NCI-H510A treated with DMSO at 0.1 percent for 48 hours (cell line): ENCODE measurements at regions not wholly inside any gene's neighbourhood (a gene's known extent, or its start where the extent isn't known, plus 50 kb on each side); places are given as distances from the start of the nearest gene placed in this dataset.

ENCODE experiments used
- DNase-seq: peaks from one replicate; lab custom pipeline; 2025; lab: John Stamatoyannopoulos, UW

DNA sequence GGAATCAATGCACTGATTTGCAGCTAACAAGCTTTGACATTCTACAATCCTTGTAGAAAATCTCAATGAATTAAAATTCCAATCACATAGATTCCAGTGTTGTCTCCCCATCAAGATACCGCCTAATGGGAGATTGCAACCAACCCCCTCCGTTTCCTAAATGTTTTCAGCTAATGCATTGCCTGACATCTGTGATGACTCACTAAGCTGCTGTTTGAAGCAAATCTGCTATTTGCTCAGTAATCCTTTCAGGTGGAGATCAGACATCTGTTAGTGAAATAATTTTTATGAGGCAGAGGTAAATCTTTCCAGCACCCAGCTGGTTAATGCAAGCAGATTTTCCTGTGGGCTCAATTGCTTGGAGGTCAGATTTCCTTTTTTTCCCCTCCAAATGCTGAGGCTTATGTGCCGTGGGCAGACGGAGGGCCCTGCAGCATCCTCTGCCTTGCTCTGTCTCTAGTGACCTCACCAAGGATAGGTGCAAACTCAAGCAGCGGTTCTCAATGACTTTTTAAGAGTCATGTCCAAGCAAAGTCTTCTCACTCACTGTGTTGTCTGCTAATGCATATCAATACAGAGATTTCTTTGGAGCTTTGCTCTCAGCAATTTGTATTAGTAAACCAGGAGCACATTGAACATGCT is 91.1 kb upstream of the RAB3GAP2 start:
- DNase-seq = no peak

- DNase-seq = no peak
These were observed 85.0 kb upstream of the RAB3GAP2 start for GRCh38 chr1:220356981-220357850.

- no peak for DNase-seq
These were observed 81.2 kb upstream of the RAB3GAP2 start for GRCh38 chr1:220353229-220354012.

DNA sequence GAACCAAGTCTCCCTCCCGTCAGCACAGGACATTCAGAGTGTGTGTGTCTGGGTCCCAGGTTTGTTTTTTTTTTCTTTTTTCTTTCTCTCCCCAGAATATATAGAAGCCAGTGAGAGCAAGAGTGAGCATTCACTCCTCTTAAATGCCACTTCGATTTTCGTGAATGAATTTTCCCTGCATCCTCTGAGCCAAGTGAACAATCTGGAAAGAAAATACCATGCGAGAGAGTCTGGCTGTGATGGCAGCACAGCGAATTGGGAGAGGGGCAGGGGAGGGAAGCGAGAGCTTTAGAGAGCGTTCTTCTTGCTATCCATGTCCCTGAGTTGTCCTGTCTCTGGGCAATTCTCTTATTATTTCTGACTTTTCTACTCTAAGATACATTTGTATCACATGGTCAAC is 76.0 kb upstream of the RAB3GAP2 start:
- no peak for DNase-seq

DNA sequence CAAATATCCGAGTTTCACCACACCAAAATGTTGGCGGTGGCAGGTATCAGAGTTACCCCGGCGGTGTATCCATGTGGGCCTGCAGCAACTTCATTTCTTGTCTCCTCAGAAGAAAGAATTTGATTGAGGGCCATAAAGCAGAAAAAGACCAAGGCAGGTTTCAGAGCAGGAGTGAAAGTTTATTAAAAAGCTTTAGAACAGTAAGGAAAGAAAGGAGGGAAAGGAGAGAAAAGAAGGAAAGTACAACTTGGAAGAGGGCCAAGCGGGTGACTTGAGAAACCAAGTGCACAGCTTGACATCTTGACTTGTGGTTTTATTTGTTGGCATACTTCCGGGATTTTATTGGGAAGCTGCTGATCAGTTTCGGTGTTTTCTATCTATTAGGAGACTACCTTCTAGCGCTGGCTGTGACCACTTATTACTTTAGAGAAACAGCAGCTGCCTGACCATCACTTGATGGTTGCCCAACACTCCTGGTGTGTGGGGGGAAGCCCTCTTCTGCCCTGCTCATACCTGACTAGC is 75.5 kb upstream of the RAB3GAP2 start:
- peak; percentile 7 for DNase-seq

- no peak for DNase-seq
These were observed 72.5 kb upstream of the RAB3GAP2 start for GRCh38 chr1:220344745-220345144.

DNA sequence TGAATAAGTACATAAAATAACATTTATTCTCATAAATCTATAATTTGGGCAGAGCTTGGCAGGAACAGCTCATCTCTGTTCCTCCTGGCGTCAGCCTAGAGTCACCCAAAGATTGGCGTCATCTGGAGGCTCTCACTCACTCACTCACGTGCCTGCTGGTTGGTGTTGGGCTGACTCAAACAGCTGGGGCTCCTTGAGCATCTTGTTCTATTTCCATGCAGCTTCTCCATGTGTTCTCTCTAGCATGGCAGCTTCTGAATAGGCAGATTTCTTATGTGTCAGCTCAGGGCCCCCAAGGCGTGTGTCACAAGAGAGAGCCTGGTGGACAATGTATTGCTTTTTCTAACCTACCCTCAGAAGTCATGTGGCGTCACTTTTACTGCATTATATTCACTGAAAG is 70.6 kb upstream of the RAB3GAP2 start:
- no peak for DNase-seq

- DNase-seq = no peak
These were observed 68.9 kb upstream of the RAB3GAP2 start for GRCh38 chr1:220341126-220341525.

- no peak for DNase-seq
These were observed 67.3 kb upstream of the RAB3GAP2 start for GRCh38 chr1:220339581-220339980.

DNA sequence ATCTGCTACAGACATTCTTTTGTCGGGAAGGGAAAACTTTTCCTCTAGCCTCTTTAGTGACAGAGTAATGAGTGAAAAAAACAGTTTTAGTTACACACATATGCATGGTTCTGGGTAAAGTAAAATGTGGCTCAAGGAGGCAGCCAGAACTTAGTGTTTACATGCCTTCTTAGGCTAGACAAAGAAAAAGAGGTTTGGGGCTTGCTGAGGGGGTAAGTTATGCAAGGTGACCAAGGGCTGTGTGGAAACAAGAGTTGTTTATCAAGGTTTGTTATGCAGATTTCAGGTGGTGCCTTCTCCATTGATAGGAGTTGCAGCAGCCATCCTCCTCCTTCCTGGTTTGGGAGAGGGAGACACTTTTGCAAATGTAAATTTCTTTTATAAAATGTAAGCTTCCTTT is 66.5 kb upstream of the RAB3GAP2 start:
- no peak for DNase-seq

DNA sequence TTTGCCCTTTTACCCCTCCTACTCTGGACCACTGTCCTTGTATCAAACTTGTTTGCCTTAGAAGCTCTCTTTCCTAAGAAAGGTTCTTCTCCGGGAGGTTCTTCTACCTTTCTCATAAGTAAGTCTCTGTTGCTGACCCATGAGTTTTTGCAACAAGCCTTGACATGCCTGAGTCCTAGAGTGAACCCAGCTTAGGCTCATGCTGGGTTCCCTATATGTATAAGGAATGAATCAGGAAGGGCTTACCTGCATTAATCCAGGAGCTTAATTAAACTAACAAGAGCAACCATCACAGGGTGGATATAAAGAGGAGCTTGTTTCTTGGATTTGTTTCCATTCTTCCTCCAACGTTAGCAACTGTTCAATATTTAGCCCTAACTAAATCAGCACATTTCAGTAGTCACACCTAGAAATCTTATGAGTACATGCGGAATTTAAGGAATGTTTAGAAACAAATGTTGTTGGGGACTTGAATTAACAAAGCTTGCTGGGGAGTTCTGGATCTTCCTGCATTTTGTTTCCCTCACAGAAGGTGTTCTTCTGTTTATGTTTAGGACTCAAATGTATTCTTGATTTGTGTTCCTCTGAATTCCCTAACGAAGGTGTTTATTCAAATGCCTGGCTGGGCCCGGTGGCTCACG is 64.3 kb upstream of the RAB3GAP2 start:
- no peak for DNase-seq

DNA sequence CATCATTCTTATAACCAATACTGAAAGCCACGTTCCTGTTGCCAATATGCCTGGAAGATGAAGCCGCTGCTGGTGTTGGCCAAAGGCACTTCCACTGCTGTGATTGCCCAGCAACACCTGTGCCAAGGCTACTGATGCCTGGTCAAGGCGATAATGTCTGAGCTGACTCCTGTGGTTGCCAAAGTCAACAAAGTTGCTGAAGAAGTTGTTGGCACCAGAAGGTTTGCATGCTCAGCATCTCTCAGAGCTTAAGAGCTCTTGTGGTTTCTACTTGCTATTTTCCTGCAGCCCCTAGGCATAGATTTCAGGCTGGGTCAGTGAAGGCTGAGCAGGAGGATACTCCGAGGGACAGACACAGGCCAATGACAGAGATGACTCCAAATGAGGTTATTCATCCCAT is 63.4 kb upstream of the RAB3GAP2 start:
- DNase-seq = peak; percentile 33

- no peak for DNase-seq
These were observed 59.1 kb upstream of the RAB3GAP2 start for GRCh38 chr1:220331318-220331717.

DNA sequence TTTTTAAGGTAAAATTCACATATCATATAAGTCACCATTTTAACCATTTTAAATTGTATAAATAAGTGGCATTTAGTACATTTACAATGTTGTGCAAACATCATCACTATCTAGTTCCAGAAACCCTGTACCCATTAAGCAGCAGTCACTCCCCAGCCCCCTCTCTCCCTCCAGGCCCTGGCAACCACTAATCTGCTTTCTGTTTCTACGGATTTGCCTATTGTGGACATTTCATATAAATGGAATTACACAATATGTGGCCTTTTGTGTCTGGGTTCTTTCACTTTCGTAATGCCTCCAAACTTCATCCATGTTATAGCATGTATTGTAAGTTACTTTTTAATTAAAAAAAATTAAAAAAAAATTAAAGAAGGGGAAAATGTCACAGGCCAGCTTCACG is 58.0 kb upstream of the RAB3GAP2 start:
- DNase-seq = no peak

GRCh38 chr1:220327106-220327505 is 54.9 kb upstream of the RAB3GAP2 start:
- DNase-seq = no peak

DNA sequence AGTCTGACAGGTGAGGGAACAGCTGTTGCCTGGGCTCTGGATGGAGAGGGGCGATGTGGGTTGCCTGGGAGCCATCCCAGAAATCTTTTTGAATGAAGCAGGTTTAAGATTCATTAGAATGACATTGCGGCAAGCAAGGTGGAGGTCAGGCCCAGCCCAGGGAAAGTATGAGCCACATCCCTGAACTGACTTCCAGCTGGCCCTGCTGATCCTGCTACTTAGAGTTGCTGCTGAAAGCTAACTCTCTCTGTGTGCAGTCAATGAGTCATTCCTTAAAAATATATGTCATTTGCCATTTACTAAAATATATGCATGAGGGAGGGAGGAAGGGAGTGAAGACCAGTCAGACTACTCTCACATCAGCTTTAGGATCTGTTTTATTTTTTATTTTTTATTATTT is 54.3 kb upstream of the RAB3GAP2 start:
- no peak for DNase-seq

DNA sequence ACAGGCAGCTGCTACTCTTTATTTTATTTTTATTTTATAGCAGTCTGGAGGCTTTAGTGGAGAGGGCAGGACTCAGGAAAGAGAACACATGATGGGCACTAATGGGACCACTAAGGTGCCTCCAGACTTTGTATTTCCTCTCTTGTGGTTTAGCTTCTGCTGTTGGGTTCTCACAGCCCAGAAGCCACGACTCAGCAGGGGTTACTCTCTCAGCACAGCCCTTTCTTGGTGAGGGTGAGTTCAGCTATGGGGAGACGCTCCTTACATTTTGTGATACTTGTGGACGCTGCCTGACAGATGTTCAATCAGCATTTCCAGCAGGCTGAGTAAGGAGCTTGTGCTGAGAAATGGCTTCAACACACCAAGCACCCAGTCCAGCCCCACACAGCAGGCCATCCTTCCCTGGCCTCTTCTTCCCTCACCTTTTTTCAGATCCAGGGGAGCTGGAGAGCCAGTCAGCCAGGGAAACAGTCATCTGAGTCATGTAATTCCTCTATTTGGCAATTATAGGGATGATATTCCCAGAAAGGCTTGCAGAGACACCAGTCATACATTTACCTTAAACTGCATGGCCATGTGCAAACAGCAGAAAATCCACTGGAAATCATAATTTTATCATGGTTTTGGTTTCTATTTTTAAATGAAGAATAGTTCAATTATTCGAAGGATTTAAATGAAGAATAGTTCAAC is 53.2 kb upstream of the RAB3GAP2 start:
- DNase-seq = no peak

GRCh38 chr1:220323717-220324116 is 51.5 kb upstream of the RAB3GAP2 start:
- DNase-seq = no peak

DNA sequence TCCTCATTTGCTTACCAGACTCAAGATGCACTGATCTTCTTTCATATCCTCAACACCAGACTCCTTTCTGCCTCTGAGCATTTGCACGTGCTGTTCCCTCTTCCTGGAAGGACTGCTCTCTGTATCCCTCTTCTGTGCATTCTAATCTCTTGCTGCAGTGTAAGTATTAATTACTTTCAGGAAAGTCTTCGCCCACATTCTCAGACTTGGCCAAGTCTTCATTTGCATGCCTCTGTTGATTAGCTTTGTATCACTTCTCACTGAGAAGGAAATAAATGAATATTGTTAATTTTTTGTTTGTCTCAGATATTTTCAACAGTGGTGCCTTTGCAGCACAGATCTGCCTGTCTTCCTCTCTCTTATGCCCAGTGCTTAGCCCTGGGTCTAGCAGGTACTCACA is 50.3 kb upstream of the RAB3GAP2 start:
- no peak for DNase-seq
